ENCODE measurements at regions not wholly inside any gene's neighbourhood (a gene's known extent, or its start where the extent isn't known, plus 50 kb on each side); places are given as distances from the start of the nearest gene placed in this dataset.

GRCh38 chr2:236883819-236884218 is 201.9 kb upstream of the COPS8 start:
- intact Hi-C loops (cut with DNase I), result no loop called here
- no peaks in the 10 kb centered on the region for H3K9me3 ChIP-seq
- H3K27ac ChIP-seq, result no peak overlapping the region
- no peak overlapping the region for H3K4me3 ChIP-seq
- DNase-seq, result no peak
- no peaks in the 10 kb centered on the region for H3K36me3 ChIP-seq
- 77 to 89% (median 86%) methylated on average over 1 of the region's 1 CpG for WGBS, 3 donors
- H3K27me3 ChIP-seq, result no peaks in the 10 kb centered on the region
- no peaks in the 10 kb centered on the region for H3K4me1 ChIP-seq (ENCODE audit: insufficient read depth)
- TF ChIP-seq EP300 (IDR thresholded peaks at IDR 0.05) (no peak), POLR2A (IDR thresholded peaks at IDR 0.05) (no peak), CTCF (IDR thresholded peaks at IDR 0.05) (no peak)

DNA sequence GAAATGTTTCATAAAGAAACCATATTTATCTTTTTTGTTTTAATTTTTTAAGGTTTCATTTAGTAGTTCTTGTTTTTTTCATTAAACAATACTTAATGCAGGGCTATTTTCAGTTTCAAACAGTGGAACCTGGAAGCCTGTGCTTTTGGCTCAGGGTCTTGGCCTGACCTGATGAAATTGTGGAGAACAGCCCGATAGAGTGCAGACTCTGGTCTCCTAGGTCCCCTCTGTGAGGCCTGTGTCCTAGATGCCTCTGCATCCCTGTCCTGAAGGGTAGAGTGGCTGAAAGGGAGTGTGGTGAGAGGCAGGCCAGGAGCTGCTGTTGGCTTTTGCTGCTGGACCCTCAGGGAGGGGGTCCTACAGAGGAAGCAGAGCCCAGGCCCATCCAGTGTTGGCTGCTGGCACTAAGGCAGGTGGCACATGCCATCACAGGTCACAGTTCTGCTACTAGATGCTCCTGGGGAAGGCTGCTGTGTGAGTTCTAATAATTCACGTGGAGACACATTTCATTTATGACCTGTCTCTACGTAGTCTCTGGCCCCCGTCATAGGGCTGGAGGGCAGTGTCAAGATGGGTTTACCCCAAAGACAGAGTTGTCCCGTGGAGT is 201.0 kb upstream of the COPS8 start:
- H3K9me3 ChIP-seq, result no peaks in the 10 kb centered on the region
- H3K4me1 ChIP-seq (ENCODE audit: insufficient read depth), result no peaks in the 10 kb centered on the region
- intact Hi-C loops (cut with DNase I), result no loop called here
- no peak for DNase-seq
- H3K27ac ChIP-seq, result no peak overlapping the region
- no peaks in the 10 kb centered on the region for H3K27me3 ChIP-seq
- TF ChIP-seq POLR2A (IDR thresholded peaks at IDR 0.05) (no peak), EP300 (IDR thresholded peaks at IDR 0.05) (no peak), CTCF (IDR thresholded peaks at IDR 0.05) (no peak)
- 66 to 77% (median 69%) methylated on average over 5 of the region's 5 CpGs for WGBS, 3 donors
- H3K36me3 ChIP-seq, result no peaks in the 10 kb centered on the region
- no peak overlapping the region for H3K4me3 ChIP-seq

DNA sequence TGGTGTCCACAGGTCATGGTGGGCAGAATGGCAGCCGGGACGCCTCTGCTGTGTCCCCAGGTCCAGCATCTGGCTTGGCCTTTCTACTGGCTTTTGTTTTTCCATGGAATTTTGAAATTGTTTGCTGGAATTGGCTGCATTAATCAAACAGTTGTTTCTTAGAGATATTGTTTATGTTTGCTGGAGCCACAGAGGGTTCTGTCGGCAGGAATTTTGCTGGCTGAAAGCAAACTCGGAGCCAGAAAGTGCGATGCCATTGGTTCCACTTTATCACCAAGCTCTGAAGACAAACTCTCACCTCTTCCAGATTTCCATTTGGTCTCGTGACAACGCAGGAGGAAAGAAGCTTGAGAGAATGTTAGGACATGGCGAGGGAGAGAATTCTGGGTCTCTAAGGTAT is 199.2 kb upstream of the COPS8 start:
- Histone ChIP-seq H3K4me3 (no peak overlapping the region), H3K4me1 (ENCODE audit: insufficient read depth) (no peaks in the 10 kb centered on the region), H3K27me3 (no peaks in the 10 kb centered on the region), H3K27ac (no peak overlapping the region), H3K36me3 (no peaks in the 10 kb centered on the region), H3K9me3 (no peaks in the 10 kb centered on the region)
- TF ChIP-seq CTCF (IDR thresholded peaks at IDR 0.05) (no peak), POLR2A (IDR thresholded peaks at IDR 0.05) (no peak), EP300 (IDR thresholded peaks at IDR 0.05) (no peak)
- WGBS, 3 donors, result 56 to 84% (median 76%) methylated on average over 8 of the region's 8 CpGs
- no peak for DNase-seq
- intact Hi-C loops (cut with DNase I), result no loop called here

- WGBS, 3 donors, result 53 to 82% (median 61%) methylated on average over 6 of the region's 6 CpGs
- intact Hi-C loops (cut with DNase I), result no loop called here
- DNase-seq, result peak in 1 of 5 donors; percentile 47
Measured at GRCh38 chr2:236887531-236887930, 198.2 kb upstream of the COPS8 start.

More at GRCh38 chr2:236887531-236887930, 198.2 kb upstream of the COPS8 start:
- TF ChIP-seq CTCF (IDR thresholded peaks at IDR 0.05) (no peak), EP300 (IDR thresholded peaks at IDR 0.05) (no peak), POLR2A (IDR thresholded peaks at IDR 0.05) (no peak)
- H3K27ac ChIP-seq, result peak overlapping the region in 1 of 2 donors; percentile 36
- H3K9me3 ChIP-seq, result no peaks in the 10 kb centered on the region
- no peaks in the 10 kb centered on the region for H3K4me1 ChIP-seq (ENCODE audit: insufficient read depth)
- no peaks in the 10 kb centered on the region for H3K36me3 ChIP-seq
- no peaks in the 10 kb centered on the region for H3K27me3 ChIP-seq
- H3K4me3 ChIP-seq, result no peak overlapping the region

Measured in ovary (tissue), 7 donors.